ENCODE measurements at regions not wholly inside any gene's neighbourhood (a gene's known extent, or its start where the extent isn't known, plus 50 kb on each side); places are given as distances from the start of the nearest gene placed in this dataset.

DNA sequence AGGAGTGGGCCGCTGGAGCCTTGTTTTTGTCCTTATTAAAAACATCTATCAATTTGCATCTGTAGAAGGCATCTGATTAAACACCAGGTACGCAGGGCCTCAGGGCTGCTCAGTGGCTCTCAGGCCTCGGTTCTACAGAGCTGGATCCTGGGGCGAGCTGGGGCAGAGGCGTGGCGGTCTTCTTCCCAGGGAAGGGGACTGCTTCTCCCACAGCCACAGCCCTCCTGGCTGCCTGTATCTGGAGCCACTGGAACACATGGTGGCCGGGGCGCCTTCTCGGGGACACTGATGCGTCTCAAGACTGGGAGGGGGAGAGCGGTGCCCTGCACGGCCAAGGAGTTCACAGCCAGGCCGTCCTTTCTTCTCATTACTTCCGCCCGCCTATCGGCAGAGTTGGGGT is 1178.2 kb downstream of the BRD1 start:
- TF ChIP-seq CTCF (IDR thresholded peaks at IDR 0.05): no peak
- no peak for TF ChIP-seq ZFX (IDR thresholded peaks at IDR 0.05; ENCODE audit: borderline replicate concordance)
